ENCODE measurements at regions not wholly inside any gene's neighbourhood (a gene's known extent, or its start where the extent isn't known, plus 50 kb on each side); places are given as distances from the start of the nearest gene placed in this dataset.

- no peaks in the 10 kb centered on the region for H3K27me3 ChIP-seq (ENCODE audit: insufficient read depth, low read depth)
- no peak overlapping the region for H3K27ac ChIP-seq
- no peaks in the 10 kb centered on the region for H4K20me1 ChIP-seq (ENCODE audit: insufficient read depth)
- no peaks in the 10 kb centered on the region for H3K79me2 ChIP-seq (ENCODE audit: insufficient read depth, low read depth)
- no peak overlapping the region for H2AFZ ChIP-seq (ENCODE audit: low read depth)
- TF ChIP-seq, protein P1, sequence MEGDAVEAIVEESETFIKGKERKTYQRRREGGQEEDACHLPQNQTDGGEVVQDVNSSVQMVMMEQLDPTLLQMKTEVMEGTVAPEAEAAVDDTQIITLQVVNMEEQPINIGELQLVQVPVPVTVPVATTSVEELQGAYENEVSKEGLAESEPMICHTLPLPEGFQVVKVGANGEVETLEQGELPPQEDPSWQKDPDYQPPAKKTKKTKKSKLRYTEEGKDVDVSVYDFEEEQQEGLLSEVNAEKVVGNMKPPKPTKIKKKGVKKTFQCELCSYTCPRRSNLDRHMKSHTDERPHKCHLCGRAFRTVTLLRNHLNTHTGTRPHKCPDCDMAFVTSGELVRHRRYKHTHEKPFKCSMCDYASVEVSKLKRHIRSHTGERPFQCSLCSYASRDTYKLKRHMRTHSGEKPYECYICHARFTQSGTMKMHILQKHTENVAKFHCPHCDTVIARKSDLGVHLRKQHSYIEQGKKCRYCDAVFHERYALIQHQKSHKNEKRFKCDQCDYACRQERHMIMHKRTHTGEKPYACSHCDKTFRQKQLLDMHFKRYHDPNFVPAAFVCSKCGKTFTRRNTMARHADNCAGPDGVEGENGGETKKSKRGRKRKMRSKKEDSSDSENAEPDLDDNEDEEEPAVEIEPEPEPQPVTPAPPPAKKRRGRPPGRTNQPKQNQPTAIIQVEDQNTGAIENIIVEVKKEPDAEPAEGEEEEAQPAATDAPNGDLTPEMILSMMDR (conservative IDR thresholded peaks at IDR 0.05; ENCODE audit: low read depth, low read length), result no peak
- H3K4me3 ChIP-seq (IDR thresholded peaks at IDR 0.05; ENCODE audit: insufficient read depth, low read depth, low read length), result no peak overlapping the region
- no peak overlapping the region for H3K9ac ChIP-seq
- no peaks in the 10 kb centered on the region for H3K36me3 ChIP-seq (ENCODE audit: insufficient read depth)
- no peaks in the 10 kb centered on the region for H3K4me1 ChIP-seq (ENCODE audit: low read depth, poor library complexity, severe bottlenecking)
- H3K4me2 ChIP-seq, result no peak overlapping the region
Measured at GRCh38 chr12:111254106-111254505, 114.8 kb downstream of the PHETA1 start.

GRCh38 chr12:111253213-111253612 lies 115.7 kb downstream of the PHETA1 start:
- Histone ChIP-seq H3K9ac (no peak overlapping the region), H3K4me3 (IDR thresholded peaks at IDR 0.05; ENCODE audit: insufficient read depth, low read depth, low read length) (no peak overlapping the region), H3K36me3 (ENCODE audit: insufficient read depth) (no peaks in the 10 kb centered on the region), H4K20me1 (ENCODE audit: insufficient read depth) (no peaks in the 10 kb centered on the region), H2AFZ (ENCODE audit: low read depth) (no peak overlapping the region), H3K4me1 (ENCODE audit: low read depth, poor library complexity, severe bottlenecking) (no peaks in the 10 kb centered on the region), H3K27me3 (ENCODE audit: insufficient read depth, low read depth) (no peaks in the 10 kb centered on the region), H3K4me2 (no peak overlapping the region), H3K79me2 (ENCODE audit: insufficient read depth, low read depth) (no peaks in the 10 kb centered on the region), H3K27ac (no peak overlapping the region)
- TF ChIP-seq, protein P1 (conservative IDR thresholded peaks at IDR 0.05; ENCODE audit: low read depth, low read length), result no peak

DNA sequence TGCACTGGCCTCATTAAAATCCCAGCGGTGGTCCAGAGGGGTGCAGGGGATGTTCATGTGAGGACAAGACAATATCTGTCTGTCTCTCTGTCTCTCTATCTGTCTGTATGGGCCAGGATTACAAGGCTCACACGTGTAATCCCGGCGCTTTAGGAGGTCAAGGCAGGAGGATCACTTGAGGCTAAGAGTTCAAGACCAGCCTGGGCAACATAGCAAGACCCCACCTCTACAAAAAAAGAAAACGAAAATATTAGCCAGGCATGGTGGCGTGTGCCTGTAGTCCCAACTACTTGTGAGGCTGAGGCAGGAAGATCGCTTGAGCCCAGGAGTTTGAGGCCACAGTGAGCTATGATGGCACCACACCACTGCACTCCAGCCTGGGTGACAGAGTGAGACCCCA lies 117.1 kb downstream of the PHETA1 start:
- Histone ChIP-seq H3K4me3 (IDR thresholded peaks at IDR 0.05; ENCODE audit: insufficient read depth, low read depth, low read length) (no peak overlapping the region), H3K27ac (no peak overlapping the region), H3K36me3 (ENCODE audit: insufficient read depth) (no peaks in the 10 kb centered on the region), H3K4me1 (ENCODE audit: low read depth, poor library complexity, severe bottlenecking) (no peaks in the 10 kb centered on the region), H2AFZ (ENCODE audit: low read depth) (no peak overlapping the region), H3K27me3 (ENCODE audit: insufficient read depth, low read depth) (no peaks in the 10 kb centered on the region), H3K4me2 (no peak overlapping the region), H3K9ac (no peak overlapping the region), H4K20me1 (ENCODE audit: insufficient read depth) (no peaks in the 10 kb centered on the region), H3K79me2 (ENCODE audit: insufficient read depth, low read depth) (no peaks in the 10 kb centered on the region)
- TF ChIP-seq, protein P1 (conservative IDR thresholded peaks at IDR 0.05; ENCODE audit: low read depth, low read length), result no peak

DNA sequence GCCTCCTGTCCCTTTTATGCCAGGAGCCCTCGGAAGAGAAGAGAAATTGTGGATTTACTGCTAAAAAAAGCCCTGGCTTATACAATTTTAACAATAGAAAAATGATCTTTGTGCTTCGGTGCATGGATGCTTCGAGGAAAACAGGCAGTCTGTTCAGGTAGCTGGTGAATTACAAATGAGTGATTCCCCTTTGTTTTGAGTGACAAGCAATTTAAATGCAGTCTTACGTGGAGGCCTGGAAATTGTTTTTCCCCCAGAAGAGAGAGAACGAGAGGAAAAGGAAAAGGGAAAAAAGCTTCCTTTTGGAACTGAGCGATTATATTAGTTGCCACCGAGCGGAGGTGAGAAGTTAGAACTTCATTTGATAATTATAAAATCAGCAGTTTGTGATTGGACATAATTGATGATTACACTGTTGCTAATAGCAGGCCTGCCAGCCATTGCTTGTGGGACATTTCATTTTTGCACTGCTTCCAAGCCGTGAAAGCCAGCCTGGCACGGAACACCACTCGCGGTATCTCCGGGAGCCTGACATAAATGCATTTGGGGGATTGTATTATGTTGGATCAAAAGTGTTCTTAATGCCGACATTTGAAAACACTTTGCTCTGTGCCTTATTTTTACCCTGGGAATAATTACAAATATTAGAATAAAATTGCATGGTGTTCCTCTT lies 117.7 kb downstream of the PHETA1 start:
- Histone ChIP-seq H3K4me3 (IDR thresholded peaks at IDR 0.05; ENCODE audit: insufficient read depth, low read depth, low read length) (no peak overlapping the region), H3K4me1 (ENCODE audit: low read depth, poor library complexity, severe bottlenecking) (no peaks in the 10 kb centered on the region), H3K9ac (no peak overlapping the region), H3K27ac (no peak overlapping the region), H3K79me2 (ENCODE audit: insufficient read depth, low read depth) (no peaks in the 10 kb centered on the region), H3K36me3 (ENCODE audit: insufficient read depth) (no peaks in the 10 kb centered on the region), H3K4me2 (no peak overlapping the region), H2AFZ (ENCODE audit: low read depth) (no peak overlapping the region), H4K20me1 (ENCODE audit: insufficient read depth) (no peaks in the 10 kb centered on the region), H3K27me3 (ENCODE audit: insufficient read depth, low read depth) (no peaks in the 10 kb centered on the region; the same call in 1 of the 2 replicates)
- TF ChIP-seq, protein P1 (conservative IDR thresholded peaks at IDR 0.05; ENCODE audit: low read depth, low read length), result no peak
